Common myeloid progenitor, CD34-positive (primary cell): ENCODE measurements at regions not wholly inside any gene's neighbourhood (a gene's known extent, or its start where the extent isn't known, plus 50 kb on each side); places are given as distances from the start of the nearest gene placed in this dataset.

Experiments
- CTCF ChIA-PET: fragments of 350-600 bp; sonication (Branson Sonifier 250); formaldehyde crosslinking; loops from one replicate; lab custom pipeline; 2021; ENCODE audit warnings: antibody characterized with exemption; lab: Charles Lee
- POLR2A ChIA-PET: fragments of 350-600 bp; sonication (Branson Sonifier 250); formaldehyde crosslinking; loops from one replicate; lab custom pipeline; 2021; ENCODE audit warnings: antibody characterized with exemption; lab: Charles Lee
- DNase-seq, 3 donors: peaks; one replicate each; pipeline versions ENCODE4 v3.0.0 to v3.0.0-alpha.2; 2013
- H3K27ac ChIP-seq, 2 experiments: 1 replicate in 1 of 2; 2 replicates in 1 of 2; pipeline ENCODE4 v1.7.0; 2013; ENCODE audit warnings: inconsistent platforms in 2 of 2, low read length in 2 of 2, mild to moderate bottlenecking in 2 of 2, low read depth in 1 of 2, moderate library complexity in 1 of 2; ENCODE audit not compliant: severe bottlenecking in 2 of 2, insufficient read depth in 1 of 2, poor library complexity in 1 of 2
- H3K27me3 ChIP-seq, 5 experiments: replicated peaks in 2 of 5; 1 replicate in 3 of 5; 2 replicates in 2 of 5; pipeline versions ENCODE4 v1.6.1 to v1.7.0; 2013; ENCODE audit warnings: low read length in 4 of 5, mild to moderate bottlenecking in 2 of 5, moderate library complexity in 2 of 5, inconsistent platforms in 1 of 5; ENCODE audit not compliant: insufficient read depth in 5 of 5, control insufficient read depth in 4 of 5
- H3K36me3 ChIP-seq, 4 experiments: 1 replicate in 2 of 4; 2 replicates in 2 of 4; pipeline versions ENCODE4 v1.6.1 to v1.7.0; 2013; ENCODE audit warnings: low read length in 3 of 4, control low read depth in 1 of 4, mild to moderate bottlenecking in 1 of 4; ENCODE audit not compliant: control insufficient read depth in 4 of 4, insufficient read depth in 4 of 4
- H3K4me1 ChIP-seq, 4 experiments: 1 replicate in 3 of 4; 2 replicates in 1 of 4; pipeline versions ENCODE4 v1.6.1 to v1.7.1; 2013; ENCODE audit warnings: low read length in 3 of 4, mild to moderate bottlenecking in 3 of 4, control low read depth in 1 of 4, inconsistent platforms in 1 of 4, moderate library complexity in 1 of 4; ENCODE audit not compliant: control insufficient read depth in 4 of 4, insufficient read depth in 4 of 4; ENCODE audit errors: control extremely low read depth in 1 of 4
- H3K4me3 ChIP-seq, 7 experiments: 1 replicate in 4 of 7; 2 replicates in 3 of 7; pipeline versions ENCODE4 v1.5.1 to v1.7.0; 2013; ENCODE audit warnings: mild to moderate bottlenecking in 7 of 7, low read length in 6 of 7, moderate library complexity in 6 of 7, inconsistent platforms in 2 of 7, low read depth in 2 of 7, control low read depth in 1 of 7; ENCODE audit not compliant: insufficient read depth in 4 of 7, control insufficient read depth in 1 of 7; ENCODE audit errors: extremely low read depth in 1 of 7
- H3K9me3 ChIP-seq, 5 experiments: 1 replicate in 4 of 5; 2 replicates in 1 of 5; pipeline versions ENCODE4 v1.6.1 to v1.7.1; 2013; ENCODE audit warnings: low read length in 4 of 5, mild to moderate bottlenecking in 2 of 5, inconsistent platforms in 1 of 5, low read depth in 1 of 5, moderate library complexity in 1 of 5; ENCODE audit not compliant: control insufficient read depth in 4 of 5, insufficient read depth in 2 of 5; ENCODE audit errors: control extremely low read depth in 1 of 5
- WGBS: methylation state at CpG from one replicate; pipeline ENCODE4 v1.1.5; 2013; ENCODE audit not compliant: insufficient coverage; 5-methylcytosine and 5-hydroxymethylcytosine counted together

- no CpG with 5 or more reads among the region's 2 CpGs for WGBS
- Histone ChIP-seq H3K9me3 (peaks cover 0 to 5% (median 1%) of the 10 kb centered on the region in 5 experiments), H3K27ac (no peak overlapping the region), H3K4me1 (no peaks in the 10 kb centered on the region), H3K36me3 (no peaks in the 10 kb centered on the region), H3K4me3 (no peak overlapping the region), H3K27me3 (no peaks in the 10 kb centered on the region)
- ChIA-PET POLR2A (no interaction called here), CTCF (no interaction called here)
- peak in 2 of 3 donors; percentile 30 to 49 for DNase-seq
Observed at GRCh38 chr12:90036637-90037036, 328.0 kb upstream of the ATP2B1 start.

DNA sequence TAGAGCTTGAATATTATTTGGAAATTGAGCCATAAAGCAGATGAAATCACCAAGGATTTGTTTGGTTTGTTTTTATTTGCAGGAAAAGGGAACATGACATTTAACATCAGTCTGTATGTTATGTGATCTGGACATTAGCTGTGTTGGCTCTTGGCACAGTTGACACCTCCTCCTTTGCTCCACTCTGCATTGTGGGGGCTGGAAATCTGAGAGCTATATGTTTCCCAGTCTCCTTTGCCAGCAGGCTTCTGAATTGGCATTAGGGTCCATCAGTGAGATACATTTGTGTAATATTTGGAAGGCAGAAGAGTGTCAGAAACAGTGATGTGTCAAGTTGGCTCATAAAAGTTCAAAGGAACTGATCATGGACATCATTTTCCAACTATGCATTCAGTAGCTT is 322.1 kb upstream of the ATP2B1 start:
- H3K4me3 ChIP-seq, result no peak overlapping the region
- H3K9me3 ChIP-seq, result peaks cover 0 to under 1% (median 0%) of the 10 kb centered on the region in 5 experiments
- ChIA-PET POLR2A (no interaction called here), CTCF (no interaction called here)
- H3K27me3 ChIP-seq, result no peaks in the 10 kb centered on the region
- H3K4me1 ChIP-seq, result peaks cover 0 to 4% (median 0%) of the 10 kb centered on the region in 4 experiments
- H3K27ac ChIP-seq, result no peak overlapping the region
- DNase-seq, result no peak
- H3K36me3 ChIP-seq, result no peaks in the 10 kb centered on the region

GRCh38 chr12:90029317-90029716 is 320.7 kb upstream of the ATP2B1 start:
- no peak overlapping the region for H3K27ac ChIP-seq
- WGBS, result 92% methylated on average over 2 of the region's 2 CpGs
- DNase-seq, result no peak
- ChIA-PET CTCF (no interaction called here), POLR2A (no interaction called here)
- H3K27me3 ChIP-seq, result no peaks in the 10 kb centered on the region
- no peak overlapping the region for H3K4me3 ChIP-seq
- no peaks in the 10 kb centered on the region for H3K9me3 ChIP-seq
- H3K36me3 ChIP-seq, result no peaks in the 10 kb centered on the region
- H3K4me1 ChIP-seq, result peaks cover 0 to 4% (median 0%) of the 10 kb centered on the region in 4 experiments

DNA sequence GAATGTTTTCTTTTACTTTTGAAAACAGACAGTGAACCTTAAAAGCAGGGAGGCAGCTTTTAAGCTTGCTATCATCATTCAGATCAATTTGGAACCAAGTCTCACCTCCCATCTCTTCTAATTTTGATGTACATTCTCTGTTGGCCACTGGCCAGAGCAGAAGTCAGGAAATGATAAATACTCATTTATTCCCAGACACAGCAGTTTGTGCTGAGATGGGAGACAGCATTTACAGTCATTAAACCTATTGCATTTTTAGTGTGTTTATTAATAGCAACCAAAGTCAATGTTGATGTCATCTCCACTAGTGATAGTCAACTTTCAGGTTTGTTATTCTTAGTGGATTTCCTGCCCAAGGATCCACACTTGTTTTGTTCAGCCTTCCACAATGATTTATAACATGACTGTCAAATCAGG is 320.0 kb upstream of the ATP2B1 start:
- no peaks in the 10 kb centered on the region for H3K27me3 ChIP-seq
- peaks cover 0 to 4% (median 0%) of the 10 kb centered on the region in 4 experiments for H3K4me1 ChIP-seq
- H3K4me3 ChIP-seq, result no peak overlapping the region
- ChIA-PET CTCF (interaction anchor here (1.0 kb wide), 1 partner anchor 558 kb away, joined by 3 read pairs; no protein-coding TSS in a partner anchor), POLR2A (no interaction called here)
- no peaks in the 10 kb centered on the region for H3K9me3 ChIP-seq
- H3K36me3 ChIP-seq, result no peaks in the 10 kb centered on the region
- no peak overlapping the region for H3K27ac ChIP-seq
- peak in 2 of 3 donors; percentile 15 to 29 for DNase-seq

DNA sequence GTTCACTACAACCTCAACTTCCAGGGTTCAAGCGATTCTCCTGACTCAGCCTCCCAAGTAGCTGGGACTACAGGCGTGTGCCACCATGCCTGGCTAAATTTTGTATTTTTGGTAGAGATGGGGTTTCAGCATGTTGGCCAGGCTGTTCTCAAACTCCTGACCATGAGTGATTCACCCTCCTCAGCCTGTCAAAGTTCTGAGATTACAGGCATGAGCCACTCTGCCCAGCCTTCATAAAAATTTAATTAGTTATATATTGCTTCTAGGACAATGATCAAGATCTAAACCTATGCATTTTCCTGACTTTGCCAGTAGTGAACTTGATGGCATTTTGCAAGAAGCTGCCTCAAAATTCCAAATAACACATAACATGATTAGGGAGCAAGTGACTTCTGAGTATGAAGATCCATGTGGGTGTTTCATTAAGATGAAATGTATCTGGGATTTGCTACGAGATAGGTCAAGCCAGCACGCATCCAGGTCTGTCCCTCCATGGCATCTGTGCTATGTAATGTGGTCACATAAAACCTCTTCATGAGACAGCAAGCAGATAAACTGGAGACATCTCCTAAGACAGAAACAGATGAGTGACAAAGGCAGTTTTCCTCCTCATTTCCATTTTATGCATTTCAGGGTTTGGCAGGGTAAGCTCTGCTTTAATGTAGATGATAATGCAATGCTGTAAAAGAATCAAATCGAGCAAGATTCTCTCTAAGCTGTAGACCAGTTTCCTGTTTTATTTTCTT is 319.4 kb upstream of the ATP2B1 start:
- ChIA-PET POLR2A (no interaction called here), CTCF (interaction anchor here (1.0 kb wide), 1 partner anchor 557 kb away, joined by 3 read pairs; no protein-coding TSS in a partner anchor)
- DNase-seq, result peak in 1 of 3 donors; percentile 8
- H3K4me1 ChIP-seq, result peaks cover 0 to 4% (median 0%) of the 10 kb centered on the region in 4 experiments
- no peak overlapping the region for H3K27ac ChIP-seq
- no peak overlapping the region for H3K4me3 ChIP-seq
- no peaks in the 10 kb centered on the region for H3K27me3 ChIP-seq
- WGBS, result 100% methylated on average over 1 of the region's 5 CpGs
- H3K9me3 ChIP-seq, result no peaks in the 10 kb centered on the region
- H3K36me3 ChIP-seq, result no peaks in the 10 kb centered on the region

- Histone ChIP-seq H3K9me3 (no peaks in the 10 kb centered on the region), H3K36me3 (no peaks in the 10 kb centered on the region), H3K27ac (no peak overlapping the region), H3K4me1 (peaks cover 0 to 4% (median 0%) of the 10 kb centered on the region in 4 experiments), H3K4me3 (no peak overlapping the region), H3K27me3 (no peaks in the 10 kb centered on the region)
- ChIA-PET POLR2A (no interaction called here), CTCF (no interaction called here)
- no peak for DNase-seq
Observed at GRCh38 chr12:90027041-90027440, 318.4 kb upstream of the ATP2B1 start.

- Histone ChIP-seq H3K36me3 (no peaks in the 10 kb centered on the region), H3K27me3 (no peaks in the 10 kb centered on the region), H3K4me3 (no peak overlapping the region), H3K9me3 (no peaks in the 10 kb centered on the region), H3K4me1 (peaks cover 0 to 4% (median 0%) of the 10 kb centered on the region in 4 experiments), H3K27ac (no peak overlapping the region)
- WGBS, result 100% methylated on average over 6 of the region's 9 CpGs
- DNase-seq, result no peak
- CTCF ChIA-PET, result no interaction called here
- POLR2A ChIA-PET, result no interaction called here
Observed at GRCh38 chr12:90026516-90026915, 317.9 kb upstream of the ATP2B1 start.
